ENCODE measurements at regions not wholly inside any gene's neighbourhood (a gene's known extent, or its start where the extent isn't known, plus 50 kb on each side); places are given as distances from the start of the nearest gene placed in this dataset.

GRCh38 chr10:133014416-133015210 is 72.2 kb upstream of the CFAP46 start:
- TF ChIP-seq POLR2A (IDR thresholded peaks at IDR 0.05; ENCODE audit: low read depth, low read length) (no peak), EZH2 (IDR thresholded peaks at IDR 0.05; ENCODE audit: borderline replicate concordance, low read depth, low read length, severe bottlenecking) (no peak), CTCF (IDR thresholded peaks at IDR 0.05; ENCODE audit: extremely low read depth in 1 of 2, insufficient read depth in 1 of 2, low read depth in 1 of 2, low read length in 2 of 2) (no peak), JUN (IDR thresholded peaks at IDR 0.05; ENCODE audit: borderline replicate concordance, insufficient read depth, insufficient read length, low read depth) (no peak), FOS (IDR thresholded peaks at IDR 0.05; ENCODE audit: borderline replicate concordance, insufficient read depth, low read length) (no peak), MYC (IDR thresholded peaks at IDR 0.05; ENCODE audit: low read depth, low read length) (no peak)

Measured in endothelial cell of umbilical vein (primary cell).